Brain microvascular endothelial cell (primary cell): ENCODE measurements at regions not wholly inside any gene's neighbourhood (a gene's known extent, or its start where the extent isn't known, plus 50 kb on each side); places are given as distances from the start of the nearest gene placed in this dataset.

Experiments
- DNase-seq: peaks from one replicate; pipeline ENCODE4 v3.0.0-alpha.2; 2020
- H3K27ac ChIP-seq: fragments of 250-450 bp; sonication (Bioruptor Pico); 2 replicates; pipeline ENCODE4 v1.5.1; 2020; ENCODE audit warnings: mild to moderate bottlenecking, moderate library complexity
- H3K27me3 ChIP-seq: fragments of 250-450 bp; sonication (Bioruptor Pico); replicated peaks from 2 replicates; pipeline ENCODE4 v1.5.1; 2020; ENCODE audit warnings: mild to moderate bottlenecking
- H3K36me3 ChIP-seq: fragments of 250-450 bp; sonication (Bioruptor Pico); replicated peaks from 2 replicates; pipeline ENCODE4 v1.5.1; 2020; ENCODE audit warnings: mild to moderate bottlenecking
- H3K4me3 ChIP-seq: 2 replicates; pipeline ENCODE4 v1.5.1; 2011; ENCODE audit warnings: low read depth, mild to moderate bottlenecking, control low read depth, low read length, moderate library complexity
- in situ Hi-C: cut with HindIII; loops from 2 replicates; pipeline ENCODE4 v1.10.0; 2017; ENCODE audit warnings: low sequenced_read_pairs, low pct_ligation_motif_present
- TF ChIP-seq, protein P1 (sequence below): IDR thresholded peaks from 2 replicates; pipeline ENCODE4 v1.5.1; 2011; ENCODE audit warnings: low read depth, mild to moderate bottlenecking, moderate library complexity, low read length, control low read depth, inconsistent platforms; ENCODE audit errors: missing control alignments

DNA sequence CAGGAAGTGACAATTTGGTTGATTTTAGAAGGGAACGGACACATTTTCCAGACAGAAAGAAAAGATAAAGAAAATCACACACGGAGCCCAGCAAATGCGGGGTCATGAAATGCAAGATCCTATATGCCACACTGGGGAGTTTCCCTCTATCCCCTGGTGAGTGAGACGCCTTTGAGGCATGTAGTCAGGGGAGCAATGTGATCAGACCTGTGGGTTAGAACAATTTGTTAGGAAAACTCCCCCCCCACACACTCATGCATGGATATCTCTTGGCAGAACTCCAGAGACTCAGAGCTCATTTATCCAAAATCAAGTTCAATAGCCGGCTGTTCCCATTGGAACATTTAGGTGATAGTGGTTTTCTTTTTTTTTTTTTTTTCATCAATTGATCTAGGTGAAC lies 71.7 kb upstream of the TRIO start:
- Histone ChIP-seq H3K4me3 (no peak overlapping the region), H3K27me3 (no peaks in the 10 kb centered on the region), H3K27ac (no peak overlapping the region), H3K36me3 (no peaks in the 10 kb centered on the region)
- TF ChIP-seq, protein P1, sequence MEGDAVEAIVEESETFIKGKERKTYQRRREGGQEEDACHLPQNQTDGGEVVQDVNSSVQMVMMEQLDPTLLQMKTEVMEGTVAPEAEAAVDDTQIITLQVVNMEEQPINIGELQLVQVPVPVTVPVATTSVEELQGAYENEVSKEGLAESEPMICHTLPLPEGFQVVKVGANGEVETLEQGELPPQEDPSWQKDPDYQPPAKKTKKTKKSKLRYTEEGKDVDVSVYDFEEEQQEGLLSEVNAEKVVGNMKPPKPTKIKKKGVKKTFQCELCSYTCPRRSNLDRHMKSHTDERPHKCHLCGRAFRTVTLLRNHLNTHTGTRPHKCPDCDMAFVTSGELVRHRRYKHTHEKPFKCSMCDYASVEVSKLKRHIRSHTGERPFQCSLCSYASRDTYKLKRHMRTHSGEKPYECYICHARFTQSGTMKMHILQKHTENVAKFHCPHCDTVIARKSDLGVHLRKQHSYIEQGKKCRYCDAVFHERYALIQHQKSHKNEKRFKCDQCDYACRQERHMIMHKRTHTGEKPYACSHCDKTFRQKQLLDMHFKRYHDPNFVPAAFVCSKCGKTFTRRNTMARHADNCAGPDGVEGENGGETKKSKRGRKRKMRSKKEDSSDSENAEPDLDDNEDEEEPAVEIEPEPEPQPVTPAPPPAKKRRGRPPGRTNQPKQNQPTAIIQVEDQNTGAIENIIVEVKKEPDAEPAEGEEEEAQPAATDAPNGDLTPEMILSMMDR, result no peak
- no peak for DNase-seq
- in situ Hi-C loops, result no loop called here

DNA sequence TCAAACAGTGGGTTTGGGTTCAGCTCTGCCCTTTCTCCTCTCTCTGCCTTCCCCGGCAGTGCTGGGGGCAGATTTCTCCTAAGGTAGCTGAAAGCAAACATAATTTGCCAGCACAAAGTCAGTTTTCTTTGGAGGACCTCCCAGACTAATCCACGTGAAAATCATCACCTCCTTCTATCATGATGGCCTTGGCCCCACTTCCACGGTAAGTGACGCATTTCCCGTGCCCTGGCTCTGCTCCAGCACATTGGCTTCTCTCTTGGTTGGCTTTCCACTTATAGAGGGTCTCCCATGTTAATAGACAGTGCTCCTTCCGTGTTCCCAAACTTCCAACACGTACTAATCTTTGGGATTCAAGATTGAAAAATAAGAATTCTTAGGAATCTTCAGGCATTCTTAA lies 74.1 kb upstream of the TRIO start:
- H3K27ac ChIP-seq, result no peak overlapping the region
- no peak for DNase-seq
- H3K36me3 ChIP-seq, result no peaks in the 10 kb centered on the region
- in situ Hi-C loops, result no loop called here
- no peak overlapping the region for H3K4me3 ChIP-seq
- no peaks in the 10 kb centered on the region for H3K27me3 ChIP-seq
- TF ChIP-seq, protein P1, result no peak

DNA sequence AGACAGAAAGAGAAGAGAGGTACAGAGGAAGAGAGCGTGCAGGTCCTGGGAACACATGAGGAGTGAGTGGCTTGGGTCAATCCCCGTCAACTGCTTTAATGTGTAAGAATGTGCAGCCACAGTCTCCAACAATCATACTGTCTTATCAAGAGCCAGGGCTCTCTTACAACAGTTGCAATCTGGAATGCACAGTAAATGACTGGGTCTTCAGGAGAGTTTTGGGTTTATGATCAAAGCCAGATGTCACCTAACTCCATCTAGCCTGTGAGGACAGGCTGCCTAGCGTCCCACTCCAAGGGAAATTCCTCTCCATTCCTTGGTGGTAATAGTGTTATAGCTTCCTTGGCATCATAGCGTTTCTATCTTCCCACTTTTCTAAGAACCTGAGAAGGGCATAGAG lies 75.0 kb upstream of the TRIO start:
- Histone ChIP-seq H3K27me3 (no peaks in the 10 kb centered on the region), H3K36me3 (no peaks in the 10 kb centered on the region), H3K4me3 (no peak overlapping the region), H3K27ac (no peak overlapping the region)
- DNase-seq, result no peak
- TF ChIP-seq, protein P1, result no peak
- in situ Hi-C loops, result no loop called here

DNA sequence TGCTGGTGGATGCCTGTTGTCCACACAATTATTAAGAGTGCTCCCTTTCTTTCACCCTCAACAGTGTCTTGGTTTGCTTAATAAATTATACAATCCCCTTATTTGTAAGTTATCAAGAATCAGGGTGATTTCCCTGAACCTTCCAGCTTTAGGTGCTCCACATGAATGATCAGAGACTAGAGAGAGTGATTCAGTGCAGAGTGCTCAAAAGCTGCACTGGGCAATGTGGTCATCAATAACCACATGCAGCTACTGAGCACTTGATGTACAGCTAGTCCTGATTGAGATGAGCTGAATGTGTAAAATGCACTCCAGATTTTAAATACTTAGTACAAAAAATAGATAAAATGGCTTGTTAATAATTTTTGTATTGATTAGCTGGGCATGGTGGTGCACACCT lies 76.8 kb upstream of the TRIO start:
- H3K27ac ChIP-seq, result no peak overlapping the region
- in situ Hi-C loops, result no loop called here
- no peak for DNase-seq
- no peak overlapping the region for H3K4me3 ChIP-seq
- H3K36me3 ChIP-seq, result no peaks in the 10 kb centered on the region
- H3K27me3 ChIP-seq, result no peaks in the 10 kb centered on the region
- TF ChIP-seq, protein P1, result no peak

DNA sequence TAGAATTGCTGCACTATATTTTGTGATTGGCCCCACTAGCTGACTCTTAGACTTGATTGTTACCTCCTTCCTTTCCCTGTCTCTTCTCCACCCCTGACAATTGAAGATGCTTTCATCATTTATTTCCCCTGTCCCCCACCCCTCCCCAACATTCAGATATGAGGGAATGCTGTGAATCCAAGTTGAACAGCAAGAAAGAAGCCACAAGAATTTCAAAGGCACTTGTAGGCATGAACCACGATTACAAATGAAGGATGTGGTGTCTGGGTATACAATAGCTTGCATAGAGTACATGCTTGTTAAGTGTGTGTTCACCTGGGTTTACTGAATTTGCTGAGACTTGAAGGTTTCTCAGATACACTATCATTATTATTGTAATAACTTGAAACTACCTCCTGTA lies 78.3 kb upstream of the TRIO start:
- peak overlapping the region; percentile 43 for H3K27ac ChIP-seq
- no peaks in the 10 kb centered on the region for H3K27me3 ChIP-seq
- DNase-seq, result peak; percentile 84
- H3K36me3 ChIP-seq, result no peaks in the 10 kb centered on the region
- H3K4me3 ChIP-seq, result no peak overlapping the region
- TF ChIP-seq, protein P1, result no peak
- in situ Hi-C loops, result no loop called here

DNA sequence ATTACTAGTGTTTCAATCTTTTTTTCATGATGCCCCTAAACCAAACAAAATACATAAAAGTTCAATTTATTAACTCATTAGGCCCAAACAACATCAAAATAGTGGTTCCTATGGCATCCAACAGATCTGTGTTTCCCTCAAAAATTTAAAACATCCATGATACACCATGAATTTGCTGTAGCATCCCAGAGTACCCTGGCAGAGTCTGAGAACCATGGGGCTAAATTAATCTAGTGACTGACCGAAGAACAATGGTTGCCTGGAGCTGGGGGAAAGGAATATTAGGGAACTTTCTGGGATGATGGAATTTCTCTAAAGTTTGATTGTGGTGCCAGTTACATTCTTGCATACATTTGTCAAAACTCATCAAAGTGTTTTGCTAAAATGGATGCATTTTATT lies 79.5 kb upstream of the TRIO start:
- H3K36me3 ChIP-seq, result no peaks in the 10 kb centered on the region
- DNase-seq, result no peak
- in situ Hi-C loops, result no loop called here
- peak overlapping the region; percentile 43 for H3K27ac ChIP-seq
- no peaks in the 10 kb centered on the region for H3K27me3 ChIP-seq
- TF ChIP-seq, protein P1, result no peak
- no peak overlapping the region for H3K4me3 ChIP-seq
